DMS53 treated with DMSO at 0.1 percent for 48 hours (cell line): ENCODE measurements at regions not wholly inside any gene's neighbourhood (a gene's known extent, or its start where the extent isn't known, plus 50 kb on each side); places are given as distances from the start of the nearest gene placed in this dataset.

Experiments
- DNase-seq: peaks from one replicate; lab custom pipeline; 2025; ENCODE audit not compliant: unreplicated experiment; lab: John Stamatoyannopoulos, UW

DNA sequence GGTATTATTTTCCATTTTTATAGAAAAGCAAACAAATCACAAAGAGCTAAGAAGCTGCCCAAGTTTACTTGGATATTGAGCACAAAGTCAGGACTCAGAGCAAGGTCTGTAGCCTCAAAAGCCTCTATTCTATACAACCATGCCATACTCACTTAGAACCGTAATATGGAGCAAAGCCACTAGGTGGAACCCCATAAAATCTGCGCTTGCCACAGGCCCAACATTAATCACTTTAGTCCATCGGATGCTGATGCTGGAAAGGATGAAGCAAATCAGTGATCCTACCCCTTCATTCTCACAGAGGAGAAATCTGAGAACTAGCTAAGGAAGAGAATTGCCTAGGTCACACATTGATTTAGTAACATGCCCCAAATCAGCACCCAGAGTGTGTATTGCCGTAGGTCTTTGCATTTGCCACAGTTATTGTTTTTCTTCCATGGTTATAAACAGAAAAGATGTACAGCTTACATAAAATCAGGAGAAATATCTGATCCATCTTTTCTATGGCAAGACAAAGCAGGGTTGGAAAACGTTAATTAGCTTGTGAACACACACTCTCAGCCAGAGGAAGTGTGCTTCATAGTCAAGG, 56.7 kb upstream of the RAB38 start:
- peak; percentile 40 for DNase-seq

DNA sequence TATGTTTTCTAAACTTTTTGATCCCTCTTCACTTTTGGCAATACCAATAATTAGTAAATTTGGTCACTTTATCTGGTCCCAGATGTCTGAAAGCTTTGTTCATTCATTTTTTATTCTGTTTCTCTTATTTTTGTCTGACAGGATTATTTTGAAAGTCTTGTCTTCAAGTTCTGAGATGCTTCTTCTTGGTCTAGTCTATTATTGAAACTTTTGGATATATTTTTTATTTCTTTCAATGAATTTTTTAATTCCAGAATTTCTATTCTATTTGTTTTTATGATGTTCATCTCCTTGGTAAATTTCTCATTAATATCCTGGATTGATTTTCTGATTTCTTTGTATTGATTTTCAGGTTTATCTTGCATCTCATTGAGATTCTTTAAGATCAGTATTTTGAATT, 54.1 kb upstream of the RAB38 start:
- no peak for DNase-seq
